ENCODE measurements at regions not wholly inside any gene's neighbourhood (a gene's known extent, or its start where the extent isn't known, plus 50 kb on each side); places are given as distances from the start of the nearest gene placed in this dataset.

- TF ChIP-seq, protein P1, sequence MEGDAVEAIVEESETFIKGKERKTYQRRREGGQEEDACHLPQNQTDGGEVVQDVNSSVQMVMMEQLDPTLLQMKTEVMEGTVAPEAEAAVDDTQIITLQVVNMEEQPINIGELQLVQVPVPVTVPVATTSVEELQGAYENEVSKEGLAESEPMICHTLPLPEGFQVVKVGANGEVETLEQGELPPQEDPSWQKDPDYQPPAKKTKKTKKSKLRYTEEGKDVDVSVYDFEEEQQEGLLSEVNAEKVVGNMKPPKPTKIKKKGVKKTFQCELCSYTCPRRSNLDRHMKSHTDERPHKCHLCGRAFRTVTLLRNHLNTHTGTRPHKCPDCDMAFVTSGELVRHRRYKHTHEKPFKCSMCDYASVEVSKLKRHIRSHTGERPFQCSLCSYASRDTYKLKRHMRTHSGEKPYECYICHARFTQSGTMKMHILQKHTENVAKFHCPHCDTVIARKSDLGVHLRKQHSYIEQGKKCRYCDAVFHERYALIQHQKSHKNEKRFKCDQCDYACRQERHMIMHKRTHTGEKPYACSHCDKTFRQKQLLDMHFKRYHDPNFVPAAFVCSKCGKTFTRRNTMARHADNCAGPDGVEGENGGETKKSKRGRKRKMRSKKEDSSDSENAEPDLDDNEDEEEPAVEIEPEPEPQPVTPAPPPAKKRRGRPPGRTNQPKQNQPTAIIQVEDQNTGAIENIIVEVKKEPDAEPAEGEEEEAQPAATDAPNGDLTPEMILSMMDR (IDR thresholded peaks at IDR 0.05; ENCODE audit: insufficient read depth, low read length, poor library complexity, severe bottlenecking): no peak
- no peak for TF ChIP-seq EZH2phosphoT487 (conservative IDR thresholded peaks at IDR 0.05; ENCODE audit: low read length)
Measured at GRCh38 chr13:107276936-107277335, 709.0 kb upstream of the ARGLU1 start.

Measured in SU-DHL-6 (cell line).